Dermis blood vessel endothelial cell (primary cell): ENCODE measurements at regions not wholly inside any gene's neighbourhood (a gene's known extent, or its start where the extent isn't known, plus 50 kb on each side); places are given as distances from the start of the nearest gene placed in this dataset.

ENCODE experiments used
- DNase-seq: peaks from one replicate; pipeline ENCODE4 v3.0.0; 2010

- DNase-seq, result no peak
Measured at GRCh38 chr12:107558816-107559382, 126.7 kb upstream of the PWP1 start.

DNA sequence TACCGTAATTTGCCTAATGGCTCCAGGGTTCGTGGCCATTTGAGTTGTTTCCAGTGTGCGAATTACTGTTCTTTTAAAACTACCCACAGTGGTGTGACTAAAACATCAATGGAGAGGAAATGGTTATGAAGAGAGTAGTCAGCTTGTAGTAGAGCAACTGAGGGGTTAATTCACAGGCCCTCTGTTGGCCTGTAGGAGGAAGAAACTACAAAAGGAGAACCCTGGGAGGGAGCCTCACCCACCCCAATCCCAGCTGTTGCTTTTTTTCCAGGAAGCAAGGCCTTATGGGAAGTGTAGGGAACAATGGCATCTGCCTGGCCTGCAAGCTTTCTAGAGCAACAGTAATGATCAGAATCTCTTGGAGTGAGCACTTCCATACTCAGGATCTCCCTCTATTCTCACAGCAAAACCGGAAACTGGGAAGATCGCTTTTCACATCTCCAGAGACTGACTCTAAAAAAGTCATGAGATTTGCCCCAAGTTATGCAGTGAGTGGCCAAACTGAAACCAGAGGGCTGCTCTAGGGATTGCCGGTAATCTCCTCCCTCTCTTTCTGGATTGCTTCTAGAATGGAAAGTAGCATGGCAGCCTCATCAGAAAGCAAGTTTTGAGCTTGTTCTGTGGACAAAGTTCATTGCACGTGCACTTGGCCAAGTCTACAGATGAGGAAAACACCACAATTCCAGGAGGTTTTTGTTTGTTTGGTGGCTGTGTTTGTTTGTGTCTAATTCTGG lies 125.3 kb upstream of the PWP1 start:
- peak; percentile 3 for DNase-seq

DNA sequence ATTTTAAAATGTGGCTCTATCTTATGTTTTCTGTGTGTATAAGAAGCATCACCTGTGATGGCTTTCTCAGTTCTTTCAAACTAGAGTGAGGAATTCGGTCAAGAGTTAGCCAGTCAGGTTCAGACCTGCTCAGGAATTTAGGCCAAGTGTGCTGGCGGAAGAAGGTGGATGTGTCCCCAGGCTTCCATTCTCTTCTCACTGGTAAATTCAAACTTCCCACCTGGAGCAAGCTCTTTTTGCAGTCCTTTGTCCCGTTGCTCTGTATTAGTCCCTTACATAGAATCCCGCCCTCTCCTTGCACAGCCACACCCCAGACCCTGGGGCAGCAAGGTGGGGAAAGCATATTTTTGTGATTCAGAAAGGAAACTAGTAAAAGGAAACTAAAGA lies 124.7 kb upstream of the PWP1 start:
- no peak for DNase-seq

GRCh38 chr12:107564946-107565345 lies 120.7 kb upstream of the PWP1 start:
- peak; percentile 22 for DNase-seq

GRCh38 chr12:107565551-107565950 lies 120.0 kb upstream of the PWP1 start:
- no peak for DNase-seq

DNA sequence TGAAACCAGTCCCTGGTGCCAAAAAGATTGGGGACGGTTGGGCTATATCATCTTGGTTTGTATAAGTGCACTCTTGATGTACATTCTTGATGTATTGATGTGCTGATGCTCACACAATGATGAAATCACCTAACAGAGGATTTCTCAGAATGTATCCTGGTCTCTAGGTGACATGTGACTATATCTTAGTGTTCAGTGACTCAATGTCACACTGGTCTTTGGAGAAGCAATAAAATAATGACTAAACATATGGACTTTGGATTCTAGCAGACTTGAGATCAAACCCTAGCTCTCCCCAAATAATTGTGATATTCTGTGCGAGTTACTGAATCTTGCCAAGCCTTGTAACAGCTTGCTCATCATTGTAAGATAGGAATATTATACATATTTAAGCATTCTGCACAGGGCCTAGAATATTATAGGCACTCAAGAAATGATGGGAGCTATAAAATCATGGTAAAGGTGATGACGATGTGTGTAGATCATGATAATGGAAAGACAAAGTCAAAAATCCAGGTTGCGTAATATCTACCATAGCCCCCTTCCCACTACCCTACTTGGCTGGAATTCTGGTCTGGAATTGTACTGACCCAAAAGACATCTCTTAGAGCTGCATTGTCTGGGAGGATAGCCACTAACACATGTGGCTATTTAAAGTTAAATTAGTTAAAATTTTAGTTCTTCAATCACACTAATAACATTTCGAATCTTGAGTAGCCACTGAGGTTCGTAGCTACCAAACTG lies 117.6 kb upstream of the PWP1 start:
- no peak for DNase-seq

- no peak for DNase-seq
Measured at GRCh38 chr12:107568718-107569117, 116.9 kb upstream of the PWP1 start.

DNA sequence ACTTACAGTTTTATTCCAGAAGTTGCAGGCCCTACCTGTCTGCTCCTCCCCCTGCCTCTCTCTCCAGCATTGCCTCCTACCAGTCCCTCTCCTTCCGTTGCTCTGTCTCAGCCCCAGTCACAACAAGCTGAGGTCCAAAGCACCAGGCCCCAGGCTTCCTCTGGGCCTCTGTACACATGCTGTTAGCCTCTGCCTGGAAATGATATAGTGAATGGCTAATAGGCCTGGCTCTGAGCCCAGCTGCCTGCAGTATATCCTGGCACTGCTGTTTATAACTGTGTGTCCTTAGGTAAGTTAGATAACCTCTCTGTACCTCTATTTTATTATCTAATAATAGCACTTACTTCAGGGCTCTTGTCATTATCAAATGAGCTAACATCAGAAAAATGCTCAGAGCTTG lies 114.9 kb upstream of the PWP1 start:
- DNase-seq, result peak; percentile 50

- DNase-seq, result no peak
Measured at GRCh38 chr12:107571492-107571891, 114.1 kb upstream of the PWP1 start.

- DNase-seq, result no peak
Measured at GRCh38 chr12:107574691-107575090, 110.9 kb upstream of the PWP1 start.

- no peak for DNase-seq
Measured at GRCh38 chr12:107580750-107581618, 104.6 kb upstream of the PWP1 start.

GRCh38 chr12:107581619-107582015 lies 104.0 kb upstream of the PWP1 start:
- DNase-seq, result no peak

GRCh38 chr12:107583551-107583950 lies 102.0 kb upstream of the PWP1 start:
- DNase-seq, result no peak

GRCh38 chr12:107584563-107584962 lies 101.0 kb upstream of the PWP1 start:
- DNase-seq, result no peak

- no peak for DNase-seq
Measured at GRCh38 chr12:107586256-107586970, 99.2 kb upstream of the PWP1 start.

DNA sequence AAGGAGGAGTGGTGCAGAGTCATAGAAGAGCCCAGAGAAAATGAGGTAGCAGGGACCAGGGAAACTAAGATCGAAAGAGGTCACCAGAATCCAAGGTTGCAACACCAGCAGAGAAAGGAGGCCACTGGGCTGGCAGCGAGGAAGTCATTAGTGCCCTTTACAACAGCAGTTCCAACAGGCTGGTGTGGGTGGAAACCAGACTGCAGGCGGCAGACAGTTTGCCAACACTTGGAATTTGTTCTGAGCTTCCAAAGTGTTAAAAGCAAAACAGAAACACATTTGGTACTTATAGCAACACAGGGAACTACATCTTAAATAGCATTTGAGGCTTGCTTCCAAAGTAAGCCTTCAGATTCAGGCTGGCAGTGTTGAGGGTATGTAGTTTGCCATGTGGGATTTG lies 95.2 kb upstream of the PWP1 start:
- DNase-seq, result no peak

DNA sequence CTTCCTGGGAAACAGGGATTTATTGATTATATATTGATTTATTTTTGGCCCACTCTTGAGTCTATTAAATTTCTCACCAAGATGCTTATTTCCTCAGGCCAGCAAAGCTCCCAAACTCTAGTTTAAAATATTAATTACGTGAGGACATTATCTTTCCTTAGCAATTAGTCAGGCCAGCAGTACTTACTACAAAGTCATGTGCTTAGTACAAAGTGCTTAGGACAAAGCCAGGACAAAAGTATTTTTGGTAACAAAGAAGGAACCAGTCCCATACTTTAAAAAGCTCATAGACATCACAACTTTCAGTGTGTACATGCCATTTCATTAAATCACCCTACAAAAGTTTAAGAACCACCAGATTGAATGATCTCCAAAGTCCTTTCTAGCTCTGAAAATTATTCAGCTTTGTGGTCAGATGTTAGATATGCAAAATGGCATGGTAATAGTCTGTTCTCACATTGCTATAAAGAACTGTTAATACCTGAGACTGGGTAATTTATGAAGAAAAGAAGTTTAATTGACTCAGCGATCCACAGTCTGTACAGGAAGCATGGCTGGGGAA lies 94.7 kb upstream of the PWP1 start:
- no peak for DNase-seq

DNA sequence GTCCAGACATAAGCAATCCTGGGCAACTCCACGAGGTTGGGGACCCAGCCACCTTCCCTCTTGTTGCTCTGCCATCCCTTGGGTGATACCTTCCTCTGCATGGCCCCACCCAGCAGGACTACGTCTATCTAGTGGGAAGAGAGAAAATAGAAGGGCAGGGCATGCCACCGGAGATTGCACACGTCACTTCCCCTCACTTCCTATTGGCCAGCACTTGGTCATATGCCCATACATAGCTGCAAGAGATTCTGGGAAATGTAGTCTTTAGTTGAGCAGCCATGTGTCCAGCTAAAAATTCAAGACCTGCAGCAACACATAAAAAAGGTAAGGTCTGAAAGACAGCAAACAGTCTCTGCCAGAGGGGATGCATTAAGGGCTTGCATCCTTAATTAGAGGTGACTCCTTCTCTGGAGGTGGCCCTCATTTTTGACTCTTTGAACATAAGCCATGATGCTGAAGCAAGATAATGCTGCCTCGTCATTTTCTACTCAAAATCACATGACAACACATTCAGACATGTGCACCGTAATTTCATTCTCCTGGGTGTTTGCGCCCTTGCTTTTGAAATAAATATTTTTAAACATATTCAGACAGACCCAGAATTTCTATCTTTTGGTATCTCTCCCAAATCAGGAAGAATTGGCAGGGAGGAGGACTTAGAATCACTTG lies 91.8 kb upstream of the PWP1 start:
- peak; percentile 7 for DNase-seq

DNA sequence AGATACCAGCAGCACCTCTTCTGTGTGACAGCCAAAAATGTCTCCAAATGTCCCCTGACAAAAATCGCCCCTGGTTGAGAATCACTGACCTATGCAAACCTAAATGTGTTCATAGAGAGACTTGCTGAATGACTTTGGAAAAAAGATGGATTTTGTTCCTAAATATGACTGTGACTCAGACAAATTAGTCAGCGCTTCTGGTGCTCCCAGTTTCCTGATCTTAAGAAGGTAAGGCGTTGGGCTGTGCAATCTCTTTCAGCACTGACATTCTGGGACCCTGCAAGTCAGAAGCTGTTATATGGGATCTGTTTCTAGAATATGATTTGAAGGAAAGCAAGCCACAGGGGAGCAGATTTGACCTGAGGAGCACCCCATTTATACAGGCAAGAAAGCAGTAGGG lies 90.6 kb upstream of the PWP1 start:
- peak; percentile 4 for DNase-seq

GRCh38 chr12:107597695-107598410 lies 87.7 kb upstream of the PWP1 start:
- no peak for DNase-seq

DNA sequence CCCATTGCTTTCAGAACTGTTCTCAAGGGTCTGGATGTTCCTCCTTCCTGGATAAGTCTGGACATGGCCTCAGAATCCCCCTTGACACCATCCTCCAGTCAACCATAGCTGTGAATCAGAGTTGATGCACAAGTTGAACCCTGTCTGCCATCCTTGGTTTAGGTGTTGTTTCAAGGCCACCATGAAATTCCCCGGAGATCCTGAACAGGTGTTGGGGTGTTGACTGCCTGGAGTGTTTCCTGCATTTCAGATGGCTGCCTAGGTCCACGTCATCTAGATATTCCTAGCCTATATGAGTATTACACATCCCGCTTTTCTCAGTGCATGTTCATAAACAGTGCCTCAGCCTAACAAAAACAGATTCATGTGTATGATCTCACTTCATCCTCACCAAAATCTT lies 86.7 kb upstream of the PWP1 start:
- no peak for DNase-seq
